Spleen (tissue), 11 donors: ENCODE measurements at regions not wholly inside any gene's neighbourhood (a gene's known extent, or its start where the extent isn't known, plus 50 kb on each side); places are given as distances from the start of the nearest gene placed in this dataset.
"Not testable (repeated sequence)": the region's sequence is repeated elsewhere in the genome, so short reads cannot be mapped to it uniquely, and the experiment has no call there.

Experiments
- DNase-seq: peaks from one replicate; pipeline ENCODE4 v3.0.0-alpha.2; 2020
- H3K27ac ChIP-seq, 8 donors: fragments of 200-600 bp; sonication (generic) in 7 of 8; 1 replicate in 4 of 8; 2 replicates in 4 of 8; pipeline versions ENCODE4 v1.5.0 to v1.8.0; 2016 to 2021; ENCODE audit warnings: inconsistent platforms in 4 of 8, mild to moderate bottlenecking in 4 of 8, moderate library complexity in 1 of 8
- H3K27me3 ChIP-seq, 7 donors: fragments of 200-600 bp; sonication (generic) in 6 of 7; replicated peaks in 1 of 7; 1 replicate in 4 of 7; 2 replicates in 3 of 7; pipeline versions ENCODE4 v1.5.0 to v1.8.0; 2016 to 2021; ENCODE audit warnings: inconsistent platforms in 3 of 7, mild to moderate bottlenecking in 1 of 7
- H3K36me3 ChIP-seq, 6 donors: fragments of 200-600 bp; sonication (generic) in 5 of 6; 1 replicate in 4 of 6; 2 replicates in 2 of 6; pipeline versions ENCODE4 v1.5.0 to v1.8.0; 2016 to 2021; ENCODE audit warnings: inconsistent platforms in 2 of 6
- H3K4me1 ChIP-seq, 6 donors: fragments of 200-600 bp; sonication (generic) in 5 of 6; 1 replicate in 3 of 6; 2 replicates in 3 of 6; pipeline versions ENCODE4 v1.5.0 to v1.8.0; 2016 to 2021; ENCODE audit warnings: inconsistent platforms in 3 of 6
- H3K4me3 ChIP-seq, 8 donors: fragments of 200-600 bp; sonication (generic) in 7 of 8; 1 replicate in 4 of 8; 2 replicates in 4 of 8; pipeline versions ENCODE4 v1.5.0 to v1.8.0; 2016 to 2021; ENCODE audit warnings: inconsistent platforms in 4 of 8, mild to moderate bottlenecking in 4 of 8, moderate library complexity in 2 of 8
- H3K9me3 ChIP-seq, 8 donors: fragments of 200-600 bp; sonication (generic) in 7 of 8; 1 replicate in 4 of 8; 2 replicates in 4 of 8; pipeline versions ENCODE4 v1.5.0 to v1.8.0; 2016 to 2021; ENCODE audit warnings: inconsistent platforms in 4 of 8
- CTCF ChIP-seq, 11 experiments: fragments of 200-600 bp in 7 of 11; fragments of 450-650 bp in 4 of 11; sonication (generic) in 4 of 11; IDR thresholded peaks in 8 of 11; conservative IDR thresholded peaks in 3 of 11; 1 replicate in 7 of 11; 2 replicates in 4 of 11; pipeline versions ENCODE4 v1.4.0 to v1.8.0; 2016 to 2021; ENCODE audit warnings: antibody characterized with exemption in 11 of 11, inconsistent platforms in 4 of 11, mild to moderate bottlenecking in 1 of 11
- POLR2A ChIP-seq, 3 donors: fragments of 450-650 bp; IDR thresholded peaks; one replicate each; pipeline ENCODE4 v1.5.1; 2017; ENCODE audit warnings: antibody characterized with exemption in 3 of 3, mild to moderate bottlenecking in 1 of 3
- POLR2AphosphoS5 ChIP-seq, 3 donors: sonication (generic); formaldehyde crosslinking; IDR thresholded peaks; one replicate each; pipeline ENCODE4 v1.5.1; 2017; ENCODE audit warnings: antibody characterized with exemption in 3 of 3
- WGBS, 5 donors: extraction: QIAGEN DNeasy Blood & Tissue Kit in 3 of 5; methylation state at CpG; one replicate each; pipeline versions ENCODE4 v1.1.5 to v1.1.7; 2013 to 2018; 5-methylcytosine and 5-hydroxymethylcytosine counted together
- intact Hi-C: fragments of 100-400 bp; cut with DNase I; formaldehyde crosslinking; loops from one replicate; pipeline ENCODE4 v1.15.0; 2023; ENCODE audit warnings: low total_unique reads
- donor health status: healthy with polysubstance abuse.
- donor health status: DM: no; HTN: no; CAD: no; lungs with moderate emphysema.
- donor health status: DM: no; HTN: no; CAD: no.
- donor health status: Bipolar disorder and iron deficiency.
- donor health status: healthy.
- donor health status: DM: no; HTN: no; CAD: no.
- donor health status: DM: yes; HTN: yes; CAD: no.

GRCh38 chr11:13216019-13216710 lies 61.4 kb upstream of the BMAL1 start:
- no peaks in the 10 kb centered on the region for H3K36me3 ChIP-seq
- no peak overlapping the region for H3K4me3 ChIP-seq
- H3K27me3 ChIP-seq: peaks cover 0 to 17% (median 0%) of the 10 kb centered on the region in 7 donors
- H3K4me1 ChIP-seq: peaks cover 0 to 5% (median 0%) of the 10 kb centered on the region in 6 donors
- WGBS, 5 donors: 74 to 87% (median 75%) methylated on average over 4 to 8 of the region's 8 CpGs
- intact Hi-C loops: no loop called here
- DNase-seq: no peak
- TF ChIP-seq POLR2AphosphoS5 (IDR thresholded peaks at IDR 0.05) (no peak), POLR2A (IDR thresholded peaks at IDR 0.05) (no peak), CTCF (IDR thresholded peaks at IDR 0.05 in 8 of 11, conservative IDR thresholded peaks at IDR 0.05 in 3 of 11) (no peak)
- H3K9me3 ChIP-seq: no peaks in the 10 kb centered on the region
- H3K27ac ChIP-seq: no peak overlapping the region

- peaks cover 0 to 5% (median 0%) of the 10 kb centered on the region in 6 donors for H3K4me1 ChIP-seq
- intact Hi-C loops: no loop called here
- H3K27ac ChIP-seq: no peak overlapping the region
- TF ChIP-seq POLR2AphosphoS5 (IDR thresholded peaks at IDR 0.05) (no peak), POLR2A (IDR thresholded peaks at IDR 0.05) (no peak)
- DNase-seq: no peak
- H3K27me3 ChIP-seq: peaks cover 0 to 17% (median 0%) of the 10 kb centered on the region in 7 donors
- H3K4me3 ChIP-seq: no peak overlapping the region
- 72 to 89% (median 79%) methylated on average over 3 of the region's 3 CpGs for WGBS, 5 donors
- H3K36me3 ChIP-seq: no peaks in the 10 kb centered on the region
- no peaks in the 10 kb centered on the region for H3K9me3 ChIP-seq
These were observed 60.9 kb upstream of the BMAL1 start for GRCh38 chr11:13216711-13217075.

DNA sequence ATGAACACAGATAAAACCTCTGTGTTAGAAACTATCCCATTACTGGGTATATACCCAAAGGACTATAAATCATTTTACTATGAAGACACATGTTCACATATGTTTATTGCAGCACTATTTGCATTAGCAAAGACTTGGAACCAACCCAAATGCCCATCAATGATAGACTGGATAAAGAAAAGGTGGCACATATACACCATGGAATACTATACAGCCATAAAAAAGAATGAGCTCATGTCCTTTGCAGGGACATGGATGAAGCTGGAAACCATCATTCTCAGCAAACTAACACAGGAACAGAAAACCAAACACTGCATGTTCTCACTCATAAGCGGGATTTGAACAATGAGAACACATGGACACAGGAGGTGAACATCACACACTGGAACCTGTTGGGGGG lies 58.9 kb upstream of the BMAL1 start:
- WGBS, 5 donors: 91 to 100% (median 100%) methylated on average over 1 of the region's 1 CpG
- H3K4me3 ChIP-seq, H3K27me3 ChIP-seq, H3K4me1 ChIP-seq, DNase-seq, H3K9me3 ChIP-seq, H3K36me3 ChIP-seq, intact Hi-C loops, H3K27ac ChIP-seq: not testable (repeated sequence)

GRCh38 chr11:13220148-13220547 lies 57.4 kb upstream of the BMAL1 start:
- Histone ChIP-seq H3K9me3 (no peaks in the 10 kb centered on the region), H3K4me3 (no peak overlapping the region), H3K27me3 (peaks cover 0 to 9% (median 0%) of the 10 kb centered on the region in 7 donors), H3K36me3 (no peaks in the 10 kb centered on the region), H3K4me1 (no peaks in the 10 kb centered on the region), H3K27ac (no peak overlapping the region)
- TF ChIP-seq POLR2AphosphoS5 (IDR thresholded peaks at IDR 0.05): no peak
- no peak for TF ChIP-seq CTCF (IDR thresholded peaks at IDR 0.05 in 8 of 11, conservative IDR thresholded peaks at IDR 0.05 in 3 of 11)
- TF ChIP-seq POLR2A (IDR thresholded peaks at IDR 0.05): no peak
- DNase-seq: no peak
- WGBS, 5 donors: 84 to 91% (median 85%) methylated on average over 3 of the region's 3 CpGs
- intact Hi-C loops: no loop called here

DNA sequence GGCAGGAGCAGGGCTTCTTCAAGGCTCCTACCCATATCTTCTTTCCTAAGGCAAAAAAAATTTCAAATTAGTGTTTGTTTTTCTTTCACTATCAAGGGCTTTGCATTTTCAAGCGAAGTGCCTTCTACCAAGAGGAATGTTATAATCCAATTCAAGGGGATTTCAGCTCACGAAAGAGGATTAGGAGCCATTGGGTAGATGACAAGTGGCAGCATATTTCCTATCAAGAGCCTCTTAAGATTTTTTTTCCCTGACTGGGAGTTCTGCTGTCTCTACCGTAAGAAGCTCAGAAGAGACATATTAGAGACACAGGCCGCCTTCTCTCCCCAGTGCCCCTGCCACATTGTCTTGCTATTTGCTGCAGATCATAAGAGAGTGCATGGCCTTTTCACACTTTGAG lies 55.9 kb upstream of the BMAL1 start:
- Histone ChIP-seq H3K4me3 (no peak overlapping the region), H3K27ac (no peak overlapping the region), H3K27me3 (no peaks in the 10 kb centered on the region), H3K36me3 (no peaks in the 10 kb centered on the region), H3K9me3 (no peaks in the 10 kb centered on the region), H3K4me1 (no peaks in the 10 kb centered on the region)
- intact Hi-C loops: no loop called here
- no peak for DNase-seq
- WGBS, 5 donors: 60 to 92% (median 87%) methylated on average over 4 of the region's 4 CpGs
- TF ChIP-seq POLR2AphosphoS5 (IDR thresholded peaks at IDR 0.05): no peak
- no peak for TF ChIP-seq CTCF (IDR thresholded peaks at IDR 0.05 in 8 of 11, conservative IDR thresholded peaks at IDR 0.05 in 3 of 11)
- TF ChIP-seq POLR2A (IDR thresholded peaks at IDR 0.05): no peak
